RWPE1 (cell line): ENCODE measurements at regions not wholly inside any gene's neighbourhood (a gene's known extent, or its start where the extent isn't known, plus 50 kb on each side); places are given as distances from the start of the nearest gene placed in this dataset.
"Not testable (repeated sequence)": the region's sequence is repeated elsewhere in the genome, so short reads cannot be mapped to it uniquely, and the experiment has no call there.

Experiments
- CTCF ChIA-PET: fragments of 350-600 bp; sonication (Branson Sonifier 250); formaldehyde crosslinking; extraction: SDS; loops from one replicate; lab custom pipeline; 2021; lab: Yijun Ruan, JAX
- POLR2A ChIA-PET: fragments of 400-600 bp; formaldehyde crosslinking; extraction: SDS; loops from one replicate; lab custom pipeline; 2020; ENCODE audit warnings: antibody characterized with exemption; ENCODE audit not compliant: low non-redundant PET; lab: Yijun Ruan, JAX
- DNase-seq: peaks from one replicate; pipeline ENCODE4 v3.0.0; 2012; ENCODE audit warnings: low spot score
- H3K27ac ChIP-seq: fragments of 450-650 bp; 2 replicates; pipeline ENCODE4 v1.5.1; 2017
- CTCF ChIP-seq: fragments of 450-650 bp; conservative IDR thresholded peaks from 2 replicates; pipeline ENCODE4 v1.5.1; 2017; ENCODE audit warnings: low read depth, mild to moderate bottlenecking

- no peak for TF ChIP-seq CTCF
- POLR2A ChIA-PET: no interaction called here
- no peak for DNase-seq
- H3K27ac ChIP-seq: no peak overlapping the region
- CTCF ChIA-PET: no interaction called here
These were observed 110.5 kb upstream of the CDYL start for GRCh38 chr6:4665489-4666417.

GRCh38 chr6:4664911-4665310, 111.3 kb upstream of the CDYL start:
- DNase-seq: no peak
- no peak overlapping the region for H3K27ac ChIP-seq
- CTCF ChIA-PET: no interaction called here
- no peak for TF ChIP-seq CTCF
- POLR2A ChIA-PET: no interaction called here

- DNase-seq: no peak
- CTCF ChIA-PET: no interaction called here
- POLR2A ChIA-PET: no interaction called here
- TF ChIP-seq CTCF: no peak
- no peak overlapping the region for H3K27ac ChIP-seq
These were observed 112.0 kb upstream of the CDYL start for GRCh38 chr6:4664117-4664626.

DNA sequence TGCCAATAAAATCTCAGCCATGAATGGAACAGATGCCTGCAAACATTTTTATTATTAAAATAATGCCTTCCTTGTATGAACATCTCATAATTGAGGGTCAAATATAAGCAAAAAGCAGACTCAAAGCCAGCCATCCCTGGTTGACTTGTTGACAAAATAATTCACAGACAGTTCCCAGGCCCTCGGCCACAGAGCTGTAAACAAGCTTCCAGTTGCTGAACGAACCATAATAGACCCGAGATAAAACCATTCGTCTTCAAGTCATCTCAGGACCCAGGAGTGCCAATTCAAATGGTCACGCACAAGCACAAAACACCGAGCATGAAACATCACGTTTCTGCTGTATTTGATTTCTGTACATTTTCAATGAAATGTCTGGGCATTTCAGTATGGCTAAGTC, 113.3 kb upstream of the CDYL start:
- CTCF ChIA-PET: no interaction called here
- no peak overlapping the region for H3K27ac ChIP-seq
- no peak for DNase-seq
- POLR2A ChIA-PET: no interaction called here
- TF ChIP-seq CTCF: no peak

DNA sequence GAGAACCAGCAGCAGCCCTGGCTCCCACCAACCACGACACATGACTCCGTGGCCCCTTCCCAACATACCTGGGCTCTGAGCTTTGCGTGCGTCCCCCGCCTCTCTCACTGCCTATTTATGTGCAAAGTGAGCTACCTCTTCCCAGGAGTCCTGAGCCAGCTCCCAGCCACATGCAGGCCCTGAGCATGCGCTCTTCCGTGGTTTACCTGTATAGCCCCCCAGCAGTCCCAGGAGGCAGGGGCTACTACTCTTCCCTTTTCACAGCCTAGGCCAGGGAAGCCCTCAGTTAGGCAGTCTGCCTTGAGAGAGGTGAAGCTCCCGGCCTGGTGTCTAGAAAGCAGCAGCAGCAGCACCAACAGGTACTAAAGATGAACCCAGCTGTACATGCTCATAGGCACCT, 114.8 kb upstream of the CDYL start:
- DNase-seq: no peak
- TF ChIP-seq CTCF: no peak
- ChIA-PET CTCF (interaction anchor here (0.6 kb wide), 1 partner anchor 1467 kb away, joined by 3 read pairs; no protein-coding TSS in a partner anchor), POLR2A (no interaction called here)
- H3K27ac ChIP-seq: no peak overlapping the region

- no peak overlapping the region for H3K27ac ChIP-seq
- ChIA-PET POLR2A (no interaction called here), CTCF (interaction anchor here (0.6 kb wide), 1 partner anchor 162 kb away, joined by 3 read pairs; no protein-coding TSS in a partner anchor)
- no peak for DNase-seq
- no peak for TF ChIP-seq CTCF
These were observed 115.6 kb upstream of the CDYL start for GRCh38 chr6:4660377-4661321.

DNA sequence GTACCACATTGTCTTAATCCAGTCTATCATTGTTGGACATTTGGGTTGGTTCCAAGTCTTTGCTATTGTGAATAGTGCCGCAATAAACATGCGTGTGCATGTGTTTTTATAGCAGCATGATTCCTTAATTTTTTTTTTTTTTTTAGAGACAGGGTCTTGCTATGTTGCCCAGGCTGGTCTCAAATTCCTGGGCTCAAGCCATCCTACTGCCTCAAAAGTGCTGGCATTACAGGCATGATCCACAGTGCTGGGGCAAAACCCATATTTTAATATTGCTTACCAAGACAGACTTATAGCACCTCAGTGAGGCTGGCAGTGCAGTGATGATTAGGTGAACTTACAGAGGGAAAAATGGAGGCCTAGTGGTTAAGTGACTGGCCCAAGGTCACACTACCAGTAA, 116.5 kb upstream of the CDYL start:
- H3K27ac ChIP-seq, DNase-seq, POLR2A ChIA-PET: not testable (repeated sequence)
- CTCF ChIA-PET: interaction anchor here (0.5 to 0.6 kb wide), 2 partner anchors 161 to 463 kb away, joined by 3 read pairs; no protein-coding TSS in a partner anchor
